T-helper 17 cell (primary cell): ENCODE measurements at regions not wholly inside any gene's neighbourhood (a gene's known extent, or its start where the extent isn't known, plus 50 kb on each side); places are given as distances from the start of the nearest gene placed in this dataset.

Source experiments
- ATAC-seq: fragments of 150-1000 bp; cut with Tn5 transposase; 2 replicates; pipeline ENCODE4 v1.10.0; 2021; ENCODE audit warnings: mild to moderate bottlenecking, moderate library complexity
- DNase-seq, 3 donors: peaks; one replicate each; pipeline versions ENCODE4 v3.0.0 to v3.0.0-alpha.2; 2020 to 2021
- H3K9me3 ChIP-seq: one replicate; pipeline ENCODE4 v1.7.0; 2013; ENCODE audit warnings: low read length, mild to moderate bottlenecking; ENCODE audit not compliant: control insufficient read depth, poor library complexity, severe bottlenecking
- H3K27ac Mint-ChIP-seq: one replicate; pipeline ENCODE4 v1.8.0; 2022; ENCODE audit warnings: mild to moderate bottlenecking, moderate library complexity, mixed read lengths
- H3K27me3 Mint-ChIP-seq: one replicate; pipeline ENCODE4 v1.8.0; 2022; ENCODE audit warnings: mixed read lengths
- H3K36me3 Mint-ChIP-seq: one replicate; pipeline ENCODE4 v1.8.0; 2022; ENCODE audit warnings: low read depth, mixed read lengths
- H3K4me1 Mint-ChIP-seq: one replicate; pipeline ENCODE4 v1.8.0; 2022; ENCODE audit warnings: mild to moderate bottlenecking, mixed read lengths
- H3K4me3 Mint-ChIP-seq: one replicate; pipeline ENCODE4 v1.8.0; 2022; ENCODE audit warnings: mild to moderate bottlenecking, moderate library complexity, mixed read lengths

GRCh38 chr13:83223546-83223945 lies 658.7 kb downstream of the SLITRK1 start:
- Mint-ChIP-seq H3K4me1 (no peaks in the 10 kb centered on the region), H3K27me3 (no peaks in the 10 kb centered on the region), H3K27ac (no peak overlapping the region), H3K36me3 (no peaks in the 10 kb centered on the region), H3K4me3 (no peak overlapping the region)
- H3K9me3 ChIP-seq = no peaks in the 10 kb centered on the region
- no peak for ATAC-seq
- DNase-seq = no peak

- Mint-ChIP-seq H3K4me1 (no peaks in the 10 kb centered on the region), H3K27ac (no peak overlapping the region), H3K4me3 (no peak overlapping the region), H3K36me3 (no peaks in the 10 kb centered on the region), H3K27me3 (no peaks in the 10 kb centered on the region)
- no peaks in the 10 kb centered on the region for H3K9me3 ChIP-seq
- DNase-seq = no peak
- ATAC-seq = no peak
Observed at GRCh38 chr13:83221813-83222241, 660.4 kb downstream of the SLITRK1 start.

- Mint-ChIP-seq H3K4me1 (no peaks in the 10 kb centered on the region), H3K4me3 (no peak overlapping the region), H3K36me3 (no peaks in the 10 kb centered on the region), H3K27me3 (no peaks in the 10 kb centered on the region), H3K27ac (no peak overlapping the region)
- DNase-seq (no peak), ATAC-seq (no peak)
- H3K9me3 ChIP-seq = no peaks in the 10 kb centered on the region
Observed at GRCh38 chr13:83221256-83221655, 661.0 kb downstream of the SLITRK1 start.

GRCh38 chr13:83220241-83220640 lies 662.0 kb downstream of the SLITRK1 start:
- Mint-ChIP-seq H3K4me1 (no peaks in the 10 kb centered on the region), H3K27ac (no peak overlapping the region), H3K4me3 (no peak overlapping the region), H3K27me3 (no peaks in the 10 kb centered on the region), H3K36me3 (no peaks in the 10 kb centered on the region)
- DNase-seq = no peak
- no peak for ATAC-seq
- no peaks in the 10 kb centered on the region for H3K9me3 ChIP-seq

- ATAC-seq = no peak
- H3K4me3 Mint-ChIP-seq = no peak overlapping the region
- no peaks in the 10 kb centered on the region for H3K9me3 ChIP-seq
- H3K36me3 Mint-ChIP-seq = no peaks in the 10 kb centered on the region
- no peak for DNase-seq
- no peaks in the 10 kb centered on the region for H3K27me3 Mint-ChIP-seq
- no peak overlapping the region for H3K27ac Mint-ChIP-seq
- no peaks in the 10 kb centered on the region for H3K4me1 Mint-ChIP-seq
Observed at GRCh38 chr13:83219832-83220231, 662.4 kb downstream of the SLITRK1 start.

DNA sequence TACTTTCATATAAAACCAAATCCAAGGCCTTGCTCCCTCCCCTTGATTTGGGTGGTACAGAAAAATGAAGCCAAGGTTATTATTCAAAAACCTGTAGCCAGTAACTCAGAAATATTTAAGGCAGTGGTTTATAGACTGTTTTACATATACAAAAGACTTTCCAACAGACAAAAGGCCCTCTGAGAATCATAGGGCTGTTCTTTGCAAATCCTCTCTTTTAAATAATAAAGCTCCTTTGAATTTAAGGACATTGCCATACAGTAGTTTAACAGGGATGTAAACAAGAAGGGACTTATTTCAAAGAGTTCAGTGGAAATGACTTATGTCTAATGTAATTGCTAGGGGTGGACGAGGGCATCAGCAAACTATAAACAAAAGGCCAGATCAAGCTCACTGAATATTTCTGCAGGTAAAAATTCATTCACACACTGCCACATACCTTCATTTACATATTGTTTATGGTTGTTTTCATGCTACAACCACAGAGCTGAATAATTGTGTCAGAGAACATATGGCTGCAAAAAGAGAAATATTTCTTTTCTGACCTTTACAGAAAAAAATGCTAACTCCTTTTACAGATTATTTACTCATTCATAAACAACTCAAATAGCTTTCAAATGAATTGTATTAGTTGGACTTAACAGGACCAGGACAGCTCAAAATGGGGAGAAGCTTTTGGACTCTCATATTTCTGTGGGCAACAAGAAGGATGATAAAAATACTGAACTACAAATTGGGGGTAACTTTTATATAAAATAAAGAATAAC lies 665.6 kb downstream of the SLITRK1 start:
- no peaks in the 10 kb centered on the region for H3K4me1 Mint-ChIP-seq
- H3K27me3 Mint-ChIP-seq = no peaks in the 10 kb centered on the region
- H3K9me3 ChIP-seq = no peaks in the 10 kb centered on the region
- ATAC-seq (no peak), DNase-seq (no peak)
- H3K27ac Mint-ChIP-seq = no peak overlapping the region
- H3K4me3 Mint-ChIP-seq = no peak overlapping the region
- H3K36me3 Mint-ChIP-seq = no peaks in the 10 kb centered on the region

DNA sequence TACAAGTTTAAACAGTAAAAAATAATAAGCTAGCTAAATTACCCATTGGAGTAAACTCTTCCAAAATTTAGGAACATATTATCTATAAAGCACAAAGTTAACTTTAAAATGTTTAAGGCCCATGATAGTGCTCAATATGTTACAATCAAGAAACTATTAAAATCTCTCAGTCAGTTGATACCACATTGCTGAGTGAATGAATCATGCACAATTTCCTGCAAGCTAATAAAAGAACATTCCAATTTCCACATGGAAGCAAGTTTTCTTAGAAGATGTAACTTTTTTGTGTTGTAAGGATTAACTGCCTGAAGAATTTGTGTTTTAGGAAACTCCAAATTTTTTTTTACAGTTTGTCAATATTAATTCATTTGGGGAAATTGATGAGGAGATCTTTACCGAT lies 666.6 kb downstream of the SLITRK1 start:
- DNase-seq (no peak), ATAC-seq (no peak)
- H3K4me3 Mint-ChIP-seq = no peak overlapping the region
- H3K4me1 Mint-ChIP-seq = no peaks in the 10 kb centered on the region
- no peaks in the 10 kb centered on the region for H3K27me3 Mint-ChIP-seq
- H3K27ac Mint-ChIP-seq = no peak overlapping the region
- H3K36me3 Mint-ChIP-seq = no peaks in the 10 kb centered on the region
- no peaks in the 10 kb centered on the region for H3K9me3 ChIP-seq

DNA sequence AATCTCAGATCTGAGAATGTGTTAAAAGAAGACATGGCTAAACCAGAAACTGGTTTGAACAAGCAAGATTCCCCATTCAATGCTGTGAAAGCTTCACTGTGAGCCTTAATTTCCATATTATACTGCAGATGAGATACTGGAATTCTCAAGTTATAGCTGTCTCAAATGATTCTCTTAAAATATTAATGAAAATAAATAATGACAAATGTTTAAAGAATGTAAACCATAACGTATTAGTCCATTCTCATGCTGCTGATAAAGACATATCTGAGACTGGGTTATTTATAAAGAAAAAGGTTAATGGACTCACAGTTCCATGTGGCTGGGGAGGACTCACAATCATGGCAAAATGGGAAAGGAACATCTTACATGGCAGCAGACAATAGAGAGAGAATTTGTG lies 667.8 kb downstream of the SLITRK1 start:
- H3K9me3 ChIP-seq = no peaks in the 10 kb centered on the region
- Mint-ChIP-seq H3K4me3 (no peak overlapping the region), H3K27ac (no peak overlapping the region), H3K4me1 (no peaks in the 10 kb centered on the region), H3K27me3 (no peaks in the 10 kb centered on the region), H3K36me3 (no peaks in the 10 kb centered on the region)
- no peak for DNase-seq
- ATAC-seq = no peak

- Mint-ChIP-seq H3K4me3 (no peak overlapping the region), H3K36me3 (no peaks in the 10 kb centered on the region), H3K27me3 (no peaks in the 10 kb centered on the region), H3K27ac (no peak overlapping the region), H3K4me1 (no peaks in the 10 kb centered on the region)
- no peak for ATAC-seq
- no peak for DNase-seq
- no peaks in the 10 kb centered on the region for H3K9me3 ChIP-seq
Observed at GRCh38 chr13:83211301-83211700, 671.0 kb downstream of the SLITRK1 start.

- no peak for ATAC-seq
- Mint-ChIP-seq H3K27me3 (no peaks in the 10 kb centered on the region), H3K4me3 (no peak overlapping the region), H3K27ac (no peak overlapping the region), H3K4me1 (no peaks in the 10 kb centered on the region), H3K36me3 (no peaks in the 10 kb centered on the region)
- H3K9me3 ChIP-seq = no peaks in the 10 kb centered on the region
- no peak for DNase-seq
Observed at GRCh38 chr13:83204886-83205285, 677.4 kb downstream of the SLITRK1 start.

GRCh38 chr13:83201506-83201905 lies 680.8 kb downstream of the SLITRK1 start:
- H3K9me3 ChIP-seq = no peaks in the 10 kb centered on the region
- Mint-ChIP-seq H3K4me1 (no peaks in the 10 kb centered on the region), H3K27me3 (no peaks in the 10 kb centered on the region), H3K36me3 (no peaks in the 10 kb centered on the region), H3K4me3 (no peak overlapping the region), H3K27ac (no peak overlapping the region)
- no peak for DNase-seq
- no peak for ATAC-seq

- H3K9me3 ChIP-seq = no peaks in the 10 kb centered on the region
- Mint-ChIP-seq H3K27me3 (no peaks in the 10 kb centered on the region), H3K36me3 (no peaks in the 10 kb centered on the region), H3K27ac (no peak overlapping the region), H3K4me3 (no peak overlapping the region), H3K4me1 (no peaks in the 10 kb centered on the region)
- DNase-seq (no peak), ATAC-seq (no peak)
Observed at GRCh38 chr13:83197316-83197715, 685.0 kb downstream of the SLITRK1 start.

GRCh38 chr13:83190020-83190419 lies 692.3 kb downstream of the SLITRK1 start:
- no peaks in the 10 kb centered on the region for H3K36me3 Mint-ChIP-seq
- H3K9me3 ChIP-seq = no peaks in the 10 kb centered on the region
- no peak for ATAC-seq
- H3K27me3 Mint-ChIP-seq = no peaks in the 10 kb centered on the region
- no peak for DNase-seq
- H3K27ac Mint-ChIP-seq = no peak overlapping the region
- no peak overlapping the region for H3K4me3 Mint-ChIP-seq
- no peaks in the 10 kb centered on the region for H3K4me1 Mint-ChIP-seq

DNA sequence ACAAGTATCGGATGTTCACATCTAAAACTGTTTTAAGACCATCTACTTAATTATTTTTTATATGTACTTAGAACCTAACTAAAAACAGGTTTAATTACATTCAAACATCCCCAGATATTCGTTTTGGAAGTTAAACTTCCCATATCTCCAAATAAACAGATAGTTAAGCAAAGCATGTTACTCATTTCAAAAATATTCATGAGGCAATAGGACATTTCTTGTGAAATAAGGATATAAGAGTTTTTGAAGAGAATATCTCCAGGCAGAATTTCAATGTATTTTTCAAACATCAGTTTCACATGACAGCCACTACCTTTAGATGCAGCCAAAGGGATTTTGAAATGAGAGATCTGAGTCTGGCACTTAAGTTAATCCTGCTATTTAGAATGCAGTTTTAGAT lies 697.5 kb downstream of the SLITRK1 start:
- Mint-ChIP-seq H3K27ac (no peak overlapping the region), H3K36me3 (no peaks in the 10 kb centered on the region), H3K4me3 (no peak overlapping the region), H3K4me1 (no peaks in the 10 kb centered on the region), H3K27me3 (no peaks in the 10 kb centered on the region)
- H3K9me3 ChIP-seq = no peaks in the 10 kb centered on the region
- no peak for ATAC-seq
- DNase-seq = no peak
